Parathyroid adenoma (tissue), 2 donors: ENCODE measurements at regions not wholly inside any gene's neighbourhood (a gene's known extent, or its start where the extent isn't known, plus 50 kb on each side); places are given as distances from the start of the nearest gene placed in this dataset.

ENCODE experiments used
- H2AFZ ChIP-seq: fragments of 300-600 bp; sonication (generic); one replicate; pipeline ENCODE4 v1.7.0; 2017; ENCODE audit warnings: antibody characterized with exemption, mild to moderate bottlenecking
- H3K27ac ChIP-seq: fragments of 300-600 bp; sonication (generic); one replicate; pipeline ENCODE4 v1.7.0; 2017
- H3K27me3 ChIP-seq: fragments of 300-600 bp; sonication (generic); one replicate; pipeline ENCODE4 v1.7.0; 2017; ENCODE audit warnings: low read length; ENCODE audit not compliant: control insufficient read depth, insufficient read depth
- H3K36me3 ChIP-seq: fragments of 300-600 bp; sonication (generic); one replicate; pipeline ENCODE4 v1.7.0; 2017; ENCODE audit warnings: low read length; ENCODE audit not compliant: control insufficient read depth, insufficient read depth
- H3K4me1 ChIP-seq: fragments of 300-600 bp; sonication (generic); one replicate; pipeline ENCODE4 v1.7.0; 2017; ENCODE audit warnings: control low read depth
- H3K4me2 ChIP-seq: fragments of 300-600 bp; sonication (generic); one replicate; pipeline ENCODE4 v1.7.0; 2017; ENCODE audit warnings: low read length
- H3K4me3 ChIP-seq: fragments of 300-600 bp; sonication (generic); one replicate; pipeline ENCODE4 v1.7.0; 2017; ENCODE audit warnings: low read depth, low read length
- H3K79me2 ChIP-seq: fragments of 300-600 bp; sonication (generic); one replicate; pipeline ENCODE4 v1.7.0; 2017; ENCODE audit warnings: control low read depth
- H3K9ac ChIP-seq: fragments of 300-600 bp; sonication (generic); one replicate; pipeline ENCODE4 v1.7.0; 2017; ENCODE audit warnings: mild to moderate bottlenecking
- H3K9me3 ChIP-seq: fragments of 300-600 bp; sonication (generic); one replicate; pipeline ENCODE4 v1.7.0; 2017; ENCODE audit warnings: low read length; ENCODE audit not compliant: control insufficient read depth
- CTCF ChIP-seq: fragments of 300-600 bp; sonication (generic); IDR thresholded peaks from one replicate; pipeline ENCODE4 v1.7.0; 2017; ENCODE audit warnings: antibody characterized with exemption, mild to moderate bottlenecking
- donor health status: primary hyperparathyroidism.

DNA sequence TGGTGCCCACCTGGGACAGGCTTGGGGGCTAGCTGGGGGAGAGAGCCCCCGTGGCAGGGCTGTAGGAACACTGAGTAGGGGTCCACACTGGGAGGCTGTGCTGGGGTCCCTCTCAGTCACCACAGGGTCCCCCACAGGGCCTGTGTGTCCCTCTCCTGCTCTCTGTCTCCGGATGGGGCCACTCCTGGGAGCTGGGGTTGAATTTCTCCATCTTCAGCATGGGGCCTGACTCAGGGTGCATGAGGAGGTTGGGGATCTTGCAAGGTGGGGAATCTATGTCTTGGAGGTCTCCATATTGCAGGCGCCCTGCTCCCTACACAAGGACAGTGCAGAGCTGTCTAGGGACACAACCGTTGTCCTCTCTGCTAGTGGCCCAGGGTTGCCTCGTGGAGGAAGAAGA is 78.7 kb upstream of the HDAC4 start:
- Histone ChIP-seq H3K4me3 (no peak overlapping the region), H2AFZ (no peak overlapping the region), H3K79me2 (no peaks in the 10 kb centered on the region), H3K9ac (no peak overlapping the region), H3K4me2 (no peak overlapping the region), H3K27me3 (no peaks in the 10 kb centered on the region), H3K4me1 (no peaks in the 10 kb centered on the region), H3K9me3 (no peaks in the 10 kb centered on the region), H3K27ac (no peak overlapping the region), H3K36me3 (no peaks in the 10 kb centered on the region)
- no peak for TF ChIP-seq CTCF

GRCh38 chr2:239477591-239477990 is 76.8 kb upstream of the HDAC4 start:
- Histone ChIP-seq H2AFZ (no peak overlapping the region), H3K27me3 (no peaks in the 10 kb centered on the region), H3K27ac (no peak overlapping the region), H3K36me3 (no peaks in the 10 kb centered on the region), H3K79me2 (no peaks in the 10 kb centered on the region), H3K4me3 (no peak overlapping the region), H3K4me1 (no peaks in the 10 kb centered on the region), H3K9ac (no peak overlapping the region), H3K9me3 (no peaks in the 10 kb centered on the region), H3K4me2 (no peak overlapping the region)
- no peak for TF ChIP-seq CTCF

GRCh38 chr2:239476757-239477585 is 76.2 kb upstream of the HDAC4 start:
- H3K27ac ChIP-seq, result no peak overlapping the region
- H2AFZ ChIP-seq, result no peak overlapping the region
- no peak overlapping the region for H3K4me3 ChIP-seq
- H3K27me3 ChIP-seq, result no peaks in the 10 kb centered on the region
- H3K9ac ChIP-seq, result no peak overlapping the region
- H3K79me2 ChIP-seq, result no peaks in the 10 kb centered on the region
- no peaks in the 10 kb centered on the region for H3K9me3 ChIP-seq
- TF ChIP-seq CTCF, result no peak
- H3K4me1 ChIP-seq, result no peaks in the 10 kb centered on the region
- H3K4me2 ChIP-seq, result no peak overlapping the region
- H3K36me3 ChIP-seq, result no peaks in the 10 kb centered on the region

DNA sequence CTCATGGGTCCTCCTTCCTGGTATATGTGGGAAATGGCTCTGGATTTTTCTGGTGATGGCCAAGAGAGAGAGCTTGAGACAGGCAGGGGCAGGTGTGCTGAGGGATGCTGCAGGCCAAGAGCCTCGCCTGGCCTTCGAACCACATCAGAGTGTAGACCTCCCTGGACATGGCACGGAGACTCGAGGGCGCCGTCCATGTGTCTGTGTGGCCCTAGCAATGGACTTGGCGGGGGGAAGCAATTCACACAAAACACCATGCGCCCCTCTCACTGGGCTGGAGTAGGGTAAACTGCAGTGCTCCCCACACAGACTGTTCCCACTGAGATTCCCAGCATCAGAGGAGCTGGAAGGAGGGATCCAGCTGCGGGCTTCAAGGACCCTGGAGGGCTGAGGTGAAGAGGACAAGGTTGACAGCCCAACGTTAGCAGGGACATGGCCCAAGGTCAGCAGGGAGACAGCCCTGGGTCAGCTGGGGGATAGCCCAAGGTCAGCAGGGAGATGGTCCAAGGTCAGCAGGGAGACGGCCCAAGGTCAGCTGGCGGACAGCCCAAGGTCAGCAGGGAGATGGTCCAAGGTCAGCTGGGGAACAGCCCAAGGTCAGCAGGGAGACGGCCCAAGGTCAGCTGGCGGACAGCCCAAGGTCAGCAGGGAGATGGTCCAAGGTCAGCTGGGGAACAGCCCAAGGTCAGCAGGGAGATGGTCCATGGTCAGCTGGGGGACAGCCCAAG is 75.4 kb upstream of the HDAC4 start:
- H3K4me2 ChIP-seq, result no peak overlapping the region
- no peaks in the 10 kb centered on the region for H3K27me3 ChIP-seq
- no peak overlapping the region for H3K4me3 ChIP-seq
- no peaks in the 10 kb centered on the region for H3K9me3 ChIP-seq
- H3K79me2 ChIP-seq, result no peaks in the 10 kb centered on the region
- no peaks in the 10 kb centered on the region for H3K36me3 ChIP-seq
- no peak overlapping the region for H3K27ac ChIP-seq
- H2AFZ ChIP-seq, result no peak overlapping the region
- H3K9ac ChIP-seq, result no peak overlapping the region
- H3K4me1 ChIP-seq, result no peaks in the 10 kb centered on the region
- no peak for TF ChIP-seq CTCF
